HEK293T (cell line): ENCODE measurements at regions not wholly inside any gene's neighbourhood (a gene's known extent, or its start where the extent isn't known, plus 50 kb on each side); places are given as distances from the start of the nearest gene placed in this dataset.

Source experiments
- ARNT ChIP-seq: fragments of 450-650 bp; IDR thresholded peaks from 2 replicates; pipeline ENCODE4 v1.6.1; 2017; ENCODE audit warnings: mild to moderate bottlenecking
- BHLHE40 ChIP-seq: fragments of 450-650 bp; IDR thresholded peaks from 2 replicates; pipeline ENCODE4 v1.6.1; 2016; ENCODE audit warnings: mild to moderate bottlenecking, moderate library complexity, borderline replicate concordance
- FOXA1 ChIP-seq: fragments of 450-650 bp; IDR thresholded peaks from 2 replicates; pipeline ENCODE4 v1.6.1; 2016; ENCODE audit warnings: mild to moderate bottlenecking
- FOXM1 ChIP-seq: fragments of 450-650 bp; IDR thresholded peaks from 2 replicates; pipeline ENCODE4 v1.6.1; 2017; ENCODE audit warnings: mild to moderate bottlenecking, borderline replicate concordance
- HDGF ChIP-seq: fragments of 450-650 bp; IDR thresholded peaks from 2 replicates; pipeline ENCODE4 v1.6.1; 2017; ENCODE audit warnings: antibody characterized with exemption, borderline replicate concordance
- NFRKB ChIP-seq: fragments of 450-650 bp; IDR thresholded peaks from 2 replicates; pipeline ENCODE4 v1.6.1; 2016; ENCODE audit warnings: mild to moderate bottlenecking, moderate library complexity
- SP1 ChIP-seq: fragments of 450-650 bp; IDR thresholded peaks from 2 replicates; pipeline ENCODE4 v1.6.1; 2017
- SUZ12 ChIP-seq: fragments of 450-650 bp; IDR thresholded peaks from 2 replicates; pipeline ENCODE4 v1.6.1; 2016; ENCODE audit warnings: mild to moderate bottlenecking
- TARDBP ChIP-seq: fragments of 450-650 bp; IDR thresholded peaks from 2 replicates; pipeline ENCODE4 v1.6.1; 2016
- ZNF384 ChIP-seq: fragments of 450-650 bp; IDR thresholded peaks from 2 replicates; pipeline ENCODE4 v1.6.1; 2016
- TF ChIP-seq, protein P1 (sequence below): fragments of 450-650 bp; IDR thresholded peaks from 2 replicates; pipeline ENCODE4 v1.6.1; 2016

DNA sequence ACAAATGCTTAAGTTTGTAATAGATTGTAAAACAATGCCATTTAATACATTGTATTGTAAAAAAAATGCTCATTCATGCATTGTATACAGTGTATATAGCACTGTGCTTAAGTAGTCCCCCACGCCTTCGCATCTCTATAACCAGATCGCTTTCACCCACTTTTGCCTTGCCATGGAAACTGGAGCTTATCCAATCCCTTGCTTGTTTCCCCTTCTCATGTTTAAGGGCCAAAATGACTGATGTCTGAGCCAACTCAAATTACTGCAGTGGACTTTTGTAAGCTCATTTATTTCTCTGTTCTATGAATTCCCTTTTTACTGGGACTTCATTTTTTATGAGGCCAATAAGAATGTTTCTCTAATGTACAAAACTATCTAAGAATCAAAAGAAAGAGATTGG is 730.9 kb upstream of the GJE1 start:
- TF ChIP-seq FOXM1 (no peak), SUZ12 (no peak), SP1 (no peak), TARDBP (no peak), ARNT (no peak), BHLHE40 (no peak), ZNF384 (no peak), HDGF (no peak), NFRKB (no peak), FOXA1 (no peak)
- TF ChIP-seq, protein P1, sequence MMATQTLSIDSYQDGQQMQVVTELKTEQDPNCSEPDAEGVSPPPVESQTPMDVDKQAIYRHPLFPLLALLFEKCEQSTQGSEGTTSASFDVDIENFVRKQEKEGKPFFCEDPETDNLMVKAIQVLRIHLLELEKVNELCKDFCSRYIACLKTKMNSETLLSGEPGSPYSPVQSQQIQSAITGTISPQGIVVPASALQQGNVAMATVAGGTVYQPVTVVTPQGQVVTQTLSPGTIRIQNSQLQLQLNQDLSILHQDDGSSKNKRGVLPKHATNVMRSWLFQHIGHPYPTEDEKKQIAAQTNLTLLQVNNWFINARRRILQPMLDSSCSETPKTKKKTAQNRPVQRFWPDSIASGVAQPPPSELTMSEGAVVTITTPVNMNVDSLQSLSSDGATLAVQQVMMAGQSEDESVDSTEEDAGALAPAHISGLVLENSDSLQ: no peak
